Keratinocyte (primary cell): ENCODE measurements at regions not wholly inside any gene's neighbourhood (a gene's known extent, or its start where the extent isn't known, plus 50 kb on each side); places are given as distances from the start of the nearest gene placed in this dataset.

Experiments
- EZH2 ChIP-seq: IDR thresholded peaks from one replicate; pipeline ENCODE4 v1.6.1; 2012; ENCODE audit warnings: inconsistent platforms, mild to moderate bottlenecking, low read length, moderate library complexity
- TF ChIP-seq, protein P1 (sequence below), 3 experiments: IDR thresholded peaks in 1 of 3; conservative IDR thresholded peaks in 1 of 3; optimal IDR thresholded peaks in 1 of 3; 2 replicates in 2 of 3; 3 replicates in 1 of 3; pipeline versions ENCODE3 to v1.5.1; 2011; ENCODE audit warnings: low read length in 3 of 3, mild to moderate bottlenecking in 3 of 3, moderate library complexity in 2 of 3, control low read depth in 1 of 3, inconsistent platforms in 1 of 3; ENCODE audit not compliant: insufficient read depth in 2 of 3; ENCODE audit errors: extremely low read depth in 1 of 3

DNA sequence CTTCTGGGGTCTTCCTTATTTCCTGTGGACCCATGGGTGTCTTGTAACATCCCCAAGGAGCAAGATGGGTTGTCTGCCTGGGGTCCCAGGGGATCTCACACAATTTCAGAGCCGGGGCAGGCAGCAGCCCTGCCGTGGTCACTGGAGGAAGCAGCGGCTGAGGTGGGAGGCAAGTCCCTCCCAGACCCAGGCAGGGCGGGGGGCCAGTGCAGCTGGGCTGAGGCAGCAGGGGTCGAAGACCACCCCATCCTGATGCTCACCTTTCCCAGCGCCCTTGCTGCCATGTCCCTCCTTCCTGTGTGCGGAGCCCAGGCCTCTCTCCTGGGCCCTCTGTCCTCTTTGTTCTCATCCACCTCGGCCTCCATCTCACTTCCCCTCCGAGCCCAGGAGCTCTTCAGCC is 583.0 kb upstream of the COBL start:
- TF ChIP-seq, protein P1, sequence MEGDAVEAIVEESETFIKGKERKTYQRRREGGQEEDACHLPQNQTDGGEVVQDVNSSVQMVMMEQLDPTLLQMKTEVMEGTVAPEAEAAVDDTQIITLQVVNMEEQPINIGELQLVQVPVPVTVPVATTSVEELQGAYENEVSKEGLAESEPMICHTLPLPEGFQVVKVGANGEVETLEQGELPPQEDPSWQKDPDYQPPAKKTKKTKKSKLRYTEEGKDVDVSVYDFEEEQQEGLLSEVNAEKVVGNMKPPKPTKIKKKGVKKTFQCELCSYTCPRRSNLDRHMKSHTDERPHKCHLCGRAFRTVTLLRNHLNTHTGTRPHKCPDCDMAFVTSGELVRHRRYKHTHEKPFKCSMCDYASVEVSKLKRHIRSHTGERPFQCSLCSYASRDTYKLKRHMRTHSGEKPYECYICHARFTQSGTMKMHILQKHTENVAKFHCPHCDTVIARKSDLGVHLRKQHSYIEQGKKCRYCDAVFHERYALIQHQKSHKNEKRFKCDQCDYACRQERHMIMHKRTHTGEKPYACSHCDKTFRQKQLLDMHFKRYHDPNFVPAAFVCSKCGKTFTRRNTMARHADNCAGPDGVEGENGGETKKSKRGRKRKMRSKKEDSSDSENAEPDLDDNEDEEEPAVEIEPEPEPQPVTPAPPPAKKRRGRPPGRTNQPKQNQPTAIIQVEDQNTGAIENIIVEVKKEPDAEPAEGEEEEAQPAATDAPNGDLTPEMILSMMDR (optimal IDR thresholded peaks at IDR 0.05 in 1 of 3, IDR thresholded peaks at IDR 0.05 in 1 of 3, conservative IDR thresholded peaks at IDR 0.05 in 1 of 3; ENCODE audit: extremely low read depth in 1 of 3, insufficient read depth in 2 of 3, low read length in 3 of 3) = no peak
- TF ChIP-seq EZH2 = no peak
